ENCODE measurements at regions not wholly inside any gene's neighbourhood (a gene's known extent, or its start where the extent isn't known, plus 50 kb on each side); places are given as distances from the start of the nearest gene placed in this dataset.

DNA sequence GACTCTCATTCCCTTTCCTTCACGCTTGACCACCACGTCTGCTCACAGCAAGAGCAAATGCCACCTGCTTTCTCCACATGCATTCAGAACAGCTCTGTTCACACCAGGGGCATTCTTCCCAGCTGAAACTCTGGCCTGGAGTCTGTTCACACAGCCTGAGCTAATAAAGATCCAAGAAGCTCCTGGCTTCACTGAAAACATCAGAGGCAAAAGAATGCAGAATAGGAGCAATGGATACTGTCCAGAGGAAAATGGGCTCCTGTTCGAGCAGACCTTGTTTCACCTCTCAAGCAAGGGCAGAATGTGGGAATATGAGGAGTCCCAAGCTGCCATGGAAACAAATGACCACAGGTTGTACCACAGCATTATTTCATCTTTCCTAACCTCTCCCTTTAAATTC, 402.7 kb upstream of the TNC start:
- 90% methylated on average over 3 of the region's 3 CpGs for WGBS
- Histone ChIP-seq H3K9ac (ENCODE audit: low read depth, low read length) (no peak overlapping the region), H3K4me3 (ENCODE audit: low read length) (no peak overlapping the region), H3K27ac (ENCODE audit: low read depth, low read length) (no peak overlapping the region), H3K36me3 (ENCODE audit: insufficient read depth, low read length) (peaks cover 61% of the 10 kb centered on the region; the same call in 1 of the 2 replicates), H3K4me1 (ENCODE audit: insufficient read depth, low read length) (no peaks in the 10 kb centered on the region), H3K27me3 (ENCODE audit: insufficient read depth, low read length) (no peaks in the 10 kb centered on the region), H3K9me3 (ENCODE audit: insufficient read depth, low read depth, low read length) (no peaks in the 10 kb centered on the region)

DNA sequence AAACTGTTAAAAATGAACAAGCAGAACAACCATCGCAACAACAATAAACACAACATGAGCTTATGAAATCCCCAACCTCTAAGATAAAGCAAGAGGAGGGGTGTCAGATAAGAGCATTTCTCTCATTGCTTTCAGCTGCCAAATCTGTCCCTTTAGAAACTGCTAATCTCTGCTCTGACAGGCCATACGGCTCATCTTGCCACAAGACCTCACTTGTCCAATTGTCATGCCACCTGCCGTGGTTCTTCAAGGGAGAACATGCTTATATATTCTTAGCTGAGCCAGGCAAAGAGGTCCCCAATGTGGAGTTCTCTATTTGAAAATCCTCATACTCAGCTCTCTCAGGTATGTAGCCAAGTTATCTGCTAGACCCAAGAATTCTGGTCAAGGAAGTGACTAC, 405.0 kb upstream of the TNC start:
- Histone ChIP-seq H3K36me3 (ENCODE audit: insufficient read depth, low read length) (peaks cover 53% of the 10 kb centered on the region; the same call in 1 of the 2 replicates), H3K27ac (ENCODE audit: low read depth, low read length) (no peak overlapping the region), H3K9ac (ENCODE audit: low read depth, low read length) (no peak overlapping the region), H3K4me1 (ENCODE audit: insufficient read depth, low read length) (no peaks in the 10 kb centered on the region), H3K27me3 (ENCODE audit: insufficient read depth, low read length) (no peaks in the 10 kb centered on the region), H3K9me3 (ENCODE audit: insufficient read depth, low read depth, low read length) (no peaks in the 10 kb centered on the region), H3K4me3 (ENCODE audit: low read length) (no peak overlapping the region)
- WGBS = 90% methylated on average over 3 of the region's 3 CpGs

DNA sequence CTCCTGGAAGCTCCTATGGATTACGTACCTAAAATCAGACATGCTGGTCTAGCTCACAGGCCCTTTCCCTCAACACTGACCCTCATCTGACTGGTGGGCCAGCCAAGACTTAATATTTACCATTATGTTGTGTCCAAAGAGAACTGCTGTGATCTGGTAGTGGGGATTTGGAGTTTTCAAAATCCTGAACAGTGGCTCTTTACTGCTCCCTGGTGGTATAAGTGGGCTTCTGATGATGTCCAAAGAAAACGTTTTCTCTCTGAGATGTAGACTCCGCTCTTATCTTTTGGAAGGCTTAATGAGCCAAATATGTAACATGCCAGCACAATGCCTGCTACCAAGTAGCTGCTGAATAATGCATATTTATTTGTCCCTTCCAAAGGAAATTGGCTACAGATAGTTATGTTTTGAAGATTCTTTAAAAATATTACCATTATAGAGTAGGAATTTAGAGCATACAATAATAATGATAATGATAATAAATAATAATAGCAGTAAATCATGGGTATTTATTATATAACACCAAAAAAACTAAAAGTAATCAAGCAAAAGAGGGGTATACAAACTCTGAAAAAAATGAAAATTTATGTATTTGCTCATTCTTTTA, 406.6 kb upstream of the TNC start:
- no peaks in the 10 kb centered on the region for H3K27me3 ChIP-seq (ENCODE audit: insufficient read depth, low read length)
- H3K9ac ChIP-seq (ENCODE audit: low read depth, low read length) = no peak overlapping the region
- H3K9me3 ChIP-seq (ENCODE audit: insufficient read depth, low read depth, low read length) = no peaks in the 10 kb centered on the region
- H3K36me3 ChIP-seq (ENCODE audit: insufficient read depth, low read length) = peaks cover 37% of the 10 kb centered on the region; the same call in 1 of the 2 replicates
- H3K27ac ChIP-seq (ENCODE audit: low read depth, low read length) = no peak overlapping the region
- no peak overlapping the region for H3K4me3 ChIP-seq (ENCODE audit: low read length)
- no peaks in the 10 kb centered on the region for H3K4me1 ChIP-seq (ENCODE audit: insufficient read depth, low read length)
- 54% methylated on average over 3 of the region's 3 CpGs for WGBS

DNA sequence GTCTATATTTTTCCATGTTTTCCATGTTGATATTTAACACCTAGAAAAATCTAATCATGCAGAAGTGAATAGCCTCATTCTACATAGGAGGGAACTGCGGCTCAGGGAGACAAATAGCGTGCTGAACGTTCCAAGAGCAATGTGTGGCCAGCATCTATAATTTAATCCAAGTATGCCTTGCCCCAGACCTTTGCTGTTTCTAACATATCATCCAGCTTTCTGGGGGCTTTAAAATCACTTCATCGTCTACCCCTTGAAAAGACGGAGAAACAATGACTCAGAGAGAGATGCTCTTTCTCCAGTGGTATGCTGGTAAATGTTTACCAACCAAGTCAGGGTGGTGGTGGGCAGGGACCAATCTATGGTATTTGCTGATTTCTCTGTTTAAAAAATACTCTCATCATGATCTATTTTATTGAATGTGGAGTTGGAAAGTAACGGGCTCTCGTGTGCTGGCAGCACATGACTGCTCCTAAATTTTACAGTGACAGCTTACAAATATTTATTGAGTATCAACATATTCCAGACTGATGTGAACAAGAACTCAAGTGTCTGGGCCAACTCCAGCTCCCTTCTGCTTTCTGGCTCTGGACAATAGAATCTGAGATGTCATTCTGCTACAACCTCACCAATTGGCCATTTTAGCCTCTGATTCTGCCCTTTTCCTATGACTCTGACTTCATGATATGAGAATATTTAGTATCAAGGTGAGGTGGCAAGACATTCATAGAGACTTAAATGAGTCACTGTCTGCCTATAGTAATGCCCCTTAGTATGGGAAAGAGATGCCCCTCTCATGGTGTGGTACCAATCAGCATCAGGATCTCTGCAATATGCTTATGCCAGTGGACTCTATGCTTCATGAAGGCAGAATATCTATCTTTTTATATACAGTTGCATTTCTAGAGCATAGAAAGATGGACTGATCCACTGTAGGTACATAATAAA, 407.4 kb upstream of the TNC start:
- no peaks in the 10 kb centered on the region for H3K4me1 ChIP-seq (ENCODE audit: insufficient read depth, low read length)
- no peaks in the 10 kb centered on the region for H3K27me3 ChIP-seq (ENCODE audit: insufficient read depth, low read length)
- peaks cover 31% of the 10 kb centered on the region; the same call in 1 of the 2 replicates for H3K36me3 ChIP-seq (ENCODE audit: insufficient read depth, low read length)
- H3K9ac ChIP-seq (ENCODE audit: low read depth, low read length) = no peak overlapping the region
- WGBS = 95% methylated on average over 7 of the region's 7 CpGs
- no peak overlapping the region for H3K4me3 ChIP-seq (ENCODE audit: low read length)
- H3K27ac ChIP-seq (ENCODE audit: low read depth, low read length) = no peak overlapping the region
- H3K9me3 ChIP-seq (ENCODE audit: insufficient read depth, low read depth, low read length) = no peaks in the 10 kb centered on the region

DNA sequence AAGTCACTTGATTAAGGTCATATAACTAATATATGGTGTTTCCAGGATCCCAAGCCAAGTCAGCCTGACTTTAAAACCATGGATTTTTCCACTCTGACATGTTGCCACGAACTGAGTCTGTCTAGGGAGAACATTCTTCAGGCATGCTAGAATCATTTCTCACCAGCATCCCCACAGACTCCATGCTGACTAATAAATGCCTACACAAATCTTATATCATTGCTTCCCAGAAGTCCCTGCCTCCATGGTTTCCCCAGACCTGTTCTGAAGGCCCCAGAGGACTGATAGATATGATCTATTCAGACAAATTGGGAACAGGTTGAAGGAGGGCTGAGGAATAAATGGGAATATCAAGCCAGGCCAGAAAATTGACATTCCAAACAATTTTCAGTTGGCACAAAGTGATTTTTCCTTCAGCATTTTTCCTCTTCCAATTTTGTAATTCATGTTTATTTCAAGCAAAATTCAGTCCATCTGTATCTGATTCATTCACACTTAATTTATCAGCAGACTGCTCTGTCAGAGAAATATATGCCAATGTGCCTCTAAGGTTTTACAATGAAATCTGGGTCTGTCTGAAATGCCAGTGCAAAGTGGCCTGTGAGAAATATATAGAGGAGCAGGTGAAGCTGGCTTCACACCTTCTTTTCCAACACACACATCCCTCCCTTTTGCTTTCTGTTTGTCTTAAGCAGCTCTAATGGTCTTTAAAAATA, 413.6 kb upstream of the TNC start:
- no peaks in the 10 kb centered on the region; the same call in 1 of the 2 replicates for H3K36me3 ChIP-seq (ENCODE audit: insufficient read depth, low read length)
- no peak overlapping the region for H3K4me3 ChIP-seq (ENCODE audit: low read length)
- WGBS = 86% methylated on average over 1 of the region's 1 CpG
- H3K9me3 ChIP-seq (ENCODE audit: insufficient read depth, low read depth, low read length) = no peaks in the 10 kb centered on the region
- no peak overlapping the region for H3K9ac ChIP-seq (ENCODE audit: low read depth, low read length)
- no peak overlapping the region for H3K27ac ChIP-seq (ENCODE audit: low read depth, low read length)
- no peaks in the 10 kb centered on the region for H3K27me3 ChIP-seq (ENCODE audit: insufficient read depth, low read length)
- H3K4me1 ChIP-seq (ENCODE audit: insufficient read depth, low read length) = no peaks in the 10 kb centered on the region

DNA sequence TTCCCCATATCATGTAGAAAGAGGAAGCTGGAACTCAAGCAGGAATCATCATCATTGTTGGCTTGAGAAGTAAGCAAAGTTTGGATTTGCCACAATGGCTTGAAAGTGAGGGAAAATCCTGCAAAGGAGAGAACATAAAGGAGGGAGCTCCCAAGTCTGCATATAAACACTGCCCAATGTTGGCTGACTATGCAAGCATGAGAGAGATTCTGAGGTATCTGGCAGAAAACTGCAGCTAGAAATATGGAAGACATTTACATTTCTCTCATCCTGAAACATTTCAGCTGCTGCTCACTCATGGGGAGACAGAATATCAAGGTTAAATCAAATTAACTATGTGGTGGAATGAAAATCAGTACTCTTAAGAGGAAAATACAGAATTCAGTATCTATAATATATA, 415.6 kb upstream of the TNC start:
- Histone ChIP-seq H3K9me3 (ENCODE audit: insufficient read depth, low read depth, low read length) (no peaks in the 10 kb centered on the region), H3K4me3 (ENCODE audit: low read length) (no peak overlapping the region), H3K36me3 (ENCODE audit: insufficient read depth, low read length) (no peaks in the 10 kb centered on the region), H3K27ac (ENCODE audit: low read depth, low read length) (no peak overlapping the region), H3K4me1 (ENCODE audit: insufficient read depth, low read length) (no peaks in the 10 kb centered on the region), H3K9ac (ENCODE audit: low read depth, low read length) (no peak overlapping the region), H3K27me3 (ENCODE audit: insufficient read depth, low read length) (no peaks in the 10 kb centered on the region)

DNA sequence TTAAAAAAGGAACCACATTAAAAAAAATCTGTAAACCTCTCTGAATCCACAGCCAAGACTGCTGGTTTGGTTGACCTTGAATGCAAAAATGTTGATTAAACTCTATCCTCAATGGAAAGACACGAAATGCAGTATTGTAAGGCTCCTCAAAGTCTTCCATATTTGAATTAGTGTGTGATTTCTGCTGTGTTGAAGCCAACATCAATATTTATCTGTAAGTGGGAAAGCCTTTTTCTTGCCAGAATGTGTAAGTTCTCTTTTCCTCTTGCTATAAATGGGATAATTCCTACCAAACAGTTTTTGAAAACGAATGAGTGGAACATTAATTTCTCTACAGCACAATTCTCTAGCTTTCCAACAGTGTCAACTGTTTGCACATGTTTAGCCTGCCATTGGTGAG, 422.1 kb upstream of the TNC start:
- Histone ChIP-seq H3K4me3 (ENCODE audit: low read length) (no peak overlapping the region), H3K9ac (ENCODE audit: low read depth, low read length) (no peak overlapping the region), H3K9me3 (ENCODE audit: insufficient read depth, low read depth, low read length) (no peaks in the 10 kb centered on the region), H3K27me3 (ENCODE audit: insufficient read depth, low read length) (no peaks in the 10 kb centered on the region), H3K4me1 (ENCODE audit: insufficient read depth, low read length) (no peaks in the 10 kb centered on the region), H3K27ac (ENCODE audit: low read depth, low read length) (no peak overlapping the region), H3K36me3 (ENCODE audit: insufficient read depth, low read length) (no peaks in the 10 kb centered on the region)
- WGBS = 94% methylated on average over 2 of the region's 2 CpGs

DNA sequence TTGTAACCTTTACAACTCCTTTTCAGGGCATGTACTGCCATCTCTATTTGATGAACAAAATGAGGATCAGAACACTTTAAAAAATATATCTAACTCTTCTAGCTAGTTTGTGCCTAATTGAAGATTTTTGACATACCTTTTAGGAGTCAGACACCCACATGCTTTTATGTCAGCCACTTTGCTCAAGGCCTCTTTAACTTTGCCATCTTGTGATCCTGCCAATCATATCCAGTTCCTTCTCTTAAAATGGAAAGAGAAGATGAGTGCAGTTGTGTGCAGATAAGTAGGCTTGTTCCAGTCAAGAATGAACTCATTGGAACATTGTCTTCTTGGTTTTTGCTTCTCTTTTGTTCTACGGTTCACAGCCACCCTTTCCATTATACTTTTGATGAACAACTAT, 425.6 kb upstream of the TNC start:
- H3K9me3 ChIP-seq (ENCODE audit: insufficient read depth, low read depth, low read length) = no peaks in the 10 kb centered on the region
- no peak overlapping the region for H3K9ac ChIP-seq (ENCODE audit: low read depth, low read length)
- H3K27ac ChIP-seq (ENCODE audit: low read depth, low read length) = no peak overlapping the region
- 90% methylated on average over 1 of the region's 1 CpG for WGBS
- H3K4me3 ChIP-seq (ENCODE audit: low read length) = no peak overlapping the region
- H3K27me3 ChIP-seq (ENCODE audit: insufficient read depth, low read length) = no peaks in the 10 kb centered on the region
- no peaks in the 10 kb centered on the region for H3K36me3 ChIP-seq (ENCODE audit: insufficient read depth, low read length)
- H3K4me1 ChIP-seq (ENCODE audit: insufficient read depth, low read length) = no peaks in the 10 kb centered on the region

DNA sequence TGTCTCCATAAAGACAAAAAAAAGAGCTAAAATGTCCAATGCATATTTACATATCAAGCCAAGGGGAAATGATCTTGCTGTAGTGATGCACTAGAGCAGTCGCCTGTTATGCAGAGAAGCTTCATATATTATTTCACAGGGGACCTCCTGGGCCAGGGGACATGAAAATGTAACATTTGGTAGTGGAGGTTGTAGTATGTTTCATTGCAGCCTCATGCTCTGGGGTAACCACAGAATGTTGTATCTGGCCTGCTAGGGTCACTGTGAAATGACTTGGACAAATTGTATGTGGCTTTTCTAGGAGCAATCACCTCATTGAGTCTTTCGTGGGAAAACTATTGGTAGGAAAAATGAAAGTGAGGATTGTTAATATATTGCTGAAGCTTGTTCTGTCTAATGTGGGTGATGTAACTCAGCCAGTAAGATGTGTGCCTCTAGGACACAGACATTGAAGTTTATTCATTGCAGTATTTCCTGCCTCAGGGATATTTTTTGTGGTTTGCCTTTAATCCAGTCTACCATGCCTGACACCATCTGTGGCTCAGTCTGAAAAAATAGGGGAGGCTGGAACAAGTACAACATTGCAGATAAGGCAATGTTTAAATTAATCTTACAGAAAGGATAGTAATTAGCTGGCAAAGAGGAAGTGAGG, 430.8 kb upstream of the TNC start:
- no peak overlapping the region for H3K27ac ChIP-seq (ENCODE audit: low read depth, low read length)
- WGBS = 70% methylated on average over 2 of the region's 2 CpGs
- no peaks in the 10 kb centered on the region for H3K27me3 ChIP-seq (ENCODE audit: insufficient read depth, low read length)
- peaks cover 14% of the 10 kb centered on the region for H3K4me1 ChIP-seq (ENCODE audit: insufficient read depth, low read length)
- no peaks in the 10 kb centered on the region for H3K36me3 ChIP-seq (ENCODE audit: insufficient read depth, low read length)
- no peak overlapping the region for H3K4me3 ChIP-seq (ENCODE audit: low read length)
- H3K9ac ChIP-seq (ENCODE audit: low read depth, low read length) = no peak overlapping the region
- no peaks in the 10 kb centered on the region for H3K9me3 ChIP-seq (ENCODE audit: insufficient read depth, low read depth, low read length)

DNA sequence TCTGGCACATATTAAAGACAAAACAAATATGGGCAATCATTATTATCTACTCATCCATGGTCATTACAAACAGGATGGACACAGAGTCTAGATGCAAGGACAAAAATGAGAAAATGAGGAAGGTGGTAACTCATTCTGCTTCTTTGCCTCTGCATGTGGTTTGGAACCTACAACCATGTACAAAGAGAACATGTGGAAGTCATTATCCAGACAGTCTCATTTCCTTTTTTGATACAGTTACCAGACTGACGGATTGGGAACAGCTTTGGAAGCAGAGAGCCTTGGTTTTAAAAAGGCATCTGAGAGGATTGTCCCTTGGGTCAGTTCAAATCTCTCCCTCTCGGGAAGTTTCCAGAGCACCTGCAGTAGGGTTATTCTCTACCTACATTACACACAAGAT, 433.4 kb upstream of the TNC start:
- H3K27me3 ChIP-seq (ENCODE audit: insufficient read depth, low read length) = no peaks in the 10 kb centered on the region
- no peak overlapping the region for H3K9ac ChIP-seq (ENCODE audit: low read depth, low read length)
- H3K36me3 ChIP-seq (ENCODE audit: insufficient read depth, low read length) = no peaks in the 10 kb centered on the region
- no peak overlapping the region for H3K4me3 ChIP-seq (ENCODE audit: low read length)
- WGBS = 71% methylated on average over 2 of the region's 2 CpGs
- no peak overlapping the region for H3K27ac ChIP-seq (ENCODE audit: low read depth, low read length)
- H3K4me1 ChIP-seq (ENCODE audit: insufficient read depth, low read length) = peaks cover 17% of the 10 kb centered on the region
- H3K9me3 ChIP-seq (ENCODE audit: insufficient read depth, low read depth, low read length) = peaks cover 17% of the 10 kb centered on the region
